ENCODE measurements at regions not wholly inside any gene's neighbourhood (a gene's known extent, or its start where the extent isn't known, plus 50 kb on each side); places are given as distances from the start of the nearest gene placed in this dataset.

- H3K4me1 ChIP-seq = peaks cover 8% of the 10 kb centered on the region
- no peak for DNase-seq
- H3K4me3 ChIP-seq (ENCODE audit: low read depth, low read length) = no peak overlapping the region
- TF ChIP-seq, protein P1, sequence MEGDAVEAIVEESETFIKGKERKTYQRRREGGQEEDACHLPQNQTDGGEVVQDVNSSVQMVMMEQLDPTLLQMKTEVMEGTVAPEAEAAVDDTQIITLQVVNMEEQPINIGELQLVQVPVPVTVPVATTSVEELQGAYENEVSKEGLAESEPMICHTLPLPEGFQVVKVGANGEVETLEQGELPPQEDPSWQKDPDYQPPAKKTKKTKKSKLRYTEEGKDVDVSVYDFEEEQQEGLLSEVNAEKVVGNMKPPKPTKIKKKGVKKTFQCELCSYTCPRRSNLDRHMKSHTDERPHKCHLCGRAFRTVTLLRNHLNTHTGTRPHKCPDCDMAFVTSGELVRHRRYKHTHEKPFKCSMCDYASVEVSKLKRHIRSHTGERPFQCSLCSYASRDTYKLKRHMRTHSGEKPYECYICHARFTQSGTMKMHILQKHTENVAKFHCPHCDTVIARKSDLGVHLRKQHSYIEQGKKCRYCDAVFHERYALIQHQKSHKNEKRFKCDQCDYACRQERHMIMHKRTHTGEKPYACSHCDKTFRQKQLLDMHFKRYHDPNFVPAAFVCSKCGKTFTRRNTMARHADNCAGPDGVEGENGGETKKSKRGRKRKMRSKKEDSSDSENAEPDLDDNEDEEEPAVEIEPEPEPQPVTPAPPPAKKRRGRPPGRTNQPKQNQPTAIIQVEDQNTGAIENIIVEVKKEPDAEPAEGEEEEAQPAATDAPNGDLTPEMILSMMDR (IDR thresholded peaks at IDR 0.05; ENCODE audit: low read depth, low read length) = no peak
- H3K9me3 ChIP-seq = no peaks in the 10 kb centered on the region
- H3K36me3 ChIP-seq = no peaks in the 10 kb centered on the region
- no peaks in the 10 kb centered on the region for H3K27me3 ChIP-seq
These were observed 158.6 kb upstream of the HS6ST1 start for GRCh38 chr2:128477026-128477820.

DNA sequence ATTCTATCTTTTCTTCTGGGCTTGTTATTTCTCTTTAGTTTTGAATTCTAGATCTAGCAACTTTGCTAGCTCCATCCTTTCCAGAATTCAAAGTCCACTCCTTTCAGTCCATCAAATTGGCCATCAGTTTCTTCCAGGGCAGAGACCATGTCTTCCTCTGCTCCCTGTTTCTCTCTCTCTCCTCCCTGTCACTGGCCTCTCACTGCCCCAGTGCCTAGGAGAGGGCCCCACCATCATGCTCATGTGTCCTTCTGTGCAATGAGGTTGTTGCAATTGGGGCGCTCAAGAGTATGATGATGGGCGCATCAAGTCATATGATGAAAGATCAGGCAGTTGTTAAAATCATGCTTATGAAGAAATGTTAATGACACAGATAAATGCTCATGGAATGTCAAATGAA is 159.2 kb upstream of the HS6ST1 start:
- H3K4me3 ChIP-seq (ENCODE audit: low read depth, low read length) = no peak overlapping the region

DNA sequence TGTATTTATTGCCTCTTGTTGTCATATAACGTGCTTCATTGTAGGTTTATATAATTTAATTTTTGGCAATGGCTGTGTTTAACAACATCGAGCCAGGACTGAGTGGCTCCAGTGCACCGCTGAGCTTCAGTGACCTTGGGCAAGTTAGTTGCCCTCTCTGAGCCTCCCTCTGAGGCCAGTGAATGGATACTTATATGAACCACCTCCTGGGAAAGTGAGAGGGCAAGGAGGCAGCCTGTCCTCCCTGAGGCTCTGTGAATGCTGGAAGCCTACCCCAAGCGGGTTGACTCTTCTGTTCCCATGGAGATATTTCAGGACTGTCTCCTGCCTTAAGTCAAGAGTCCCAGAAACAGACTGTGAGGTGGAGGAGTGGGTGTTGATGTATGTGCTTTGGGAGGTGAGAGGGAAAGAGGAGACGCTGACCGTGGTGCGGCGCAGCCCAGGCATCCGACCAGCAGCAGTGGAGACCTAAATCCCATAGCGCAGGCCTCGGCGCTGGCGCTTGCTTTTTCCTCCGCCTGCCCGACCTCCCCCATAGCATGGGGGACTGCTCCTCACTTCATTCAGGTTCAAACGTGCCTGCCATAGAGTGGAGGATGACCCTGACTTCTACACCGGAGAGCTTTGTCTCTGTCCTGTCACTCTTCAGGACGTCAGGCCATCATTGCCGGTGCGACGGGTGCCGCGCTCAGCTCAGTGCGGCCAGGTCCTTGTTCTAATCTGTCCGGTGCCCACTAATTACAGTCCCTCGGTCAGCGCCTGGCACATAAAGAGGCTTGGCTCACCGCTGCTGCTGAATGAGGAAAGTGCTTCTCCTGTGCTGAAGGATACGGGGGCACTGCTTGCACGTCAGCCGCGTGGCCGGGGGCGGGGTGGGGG is 167.3 kb upstream of the HS6ST1 start:
- no peaks in the 10 kb centered on the region for H3K4me1 ChIP-seq
- H3K9me3 ChIP-seq = no peaks in the 10 kb centered on the region
- no peaks in the 10 kb centered on the region for H3K36me3 ChIP-seq
- no peak for DNase-seq
- H3K27me3 ChIP-seq = no peaks in the 10 kb centered on the region
- H3K4me3 ChIP-seq (ENCODE audit: low read depth, low read length) = no peak overlapping the region
- TF ChIP-seq, protein P1 (IDR thresholded peaks at IDR 0.05; ENCODE audit: low read depth, low read length) = no peak

More for the DNA sequence above, 159.2 kb upstream of the HS6ST1 start:
- Histone ChIP-seq H3K27me3 (no peaks in the 10 kb centered on the region), H3K4me1 (peaks cover 8% of the 10 kb centered on the region), H3K36me3 (no peaks in the 10 kb centered on the region), H3K9me3 (no peaks in the 10 kb centered on the region)
- no peak for DNase-seq
- TF ChIP-seq, protein P1 (IDR thresholded peaks at IDR 0.05; ENCODE audit: low read depth, low read length) = no peak

GRCh38 chr2:128486640-128487375 is 168.1 kb upstream of the HS6ST1 start:
- H3K27me3 ChIP-seq = no peaks in the 10 kb centered on the region
- no peak for DNase-seq
- no peak overlapping the region for H3K4me3 ChIP-seq (ENCODE audit: low read depth, low read length)

DNA sequence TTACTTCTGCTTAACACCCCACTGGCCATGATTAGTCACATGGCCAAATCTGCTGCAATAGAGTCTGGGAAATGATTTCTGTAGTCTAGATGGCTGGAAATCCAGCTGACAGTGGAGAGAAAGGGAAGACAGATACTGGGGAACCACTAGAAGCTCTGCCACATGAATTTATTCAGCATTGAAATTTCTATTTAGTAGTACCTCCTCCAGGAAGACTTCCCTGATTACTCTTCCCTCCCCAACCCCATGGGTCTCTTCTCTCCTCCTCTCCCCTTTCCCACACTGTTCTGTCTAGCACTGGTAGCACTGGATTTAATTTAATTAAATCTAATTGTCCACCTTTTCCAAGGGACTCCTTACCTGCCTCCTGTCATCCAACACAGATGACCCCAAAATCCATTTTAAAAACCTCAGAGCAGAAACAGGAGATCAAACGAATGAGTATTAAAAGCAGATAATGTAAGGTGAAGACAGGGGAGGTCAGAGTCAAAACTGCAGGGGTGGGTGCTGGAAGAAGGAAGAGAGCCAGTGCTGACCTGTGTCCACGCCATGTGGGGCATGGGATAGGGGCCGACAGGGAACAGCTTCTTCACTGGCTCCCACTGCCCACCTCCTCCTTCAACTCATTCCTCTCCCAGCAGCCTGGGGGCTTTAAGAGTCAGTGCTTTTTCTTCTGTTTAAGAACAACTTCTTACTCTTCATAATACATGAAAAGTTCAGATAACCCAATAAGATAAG is 169.2 kb upstream of the HS6ST1 start:
- Histone ChIP-seq H3K4me3 (ENCODE audit: low read depth, low read length) (no peak overlapping the region), H3K9me3 (no peaks in the 10 kb centered on the region), H3K36me3 (no peaks in the 10 kb centered on the region), H3K4me1 (no peaks in the 10 kb centered on the region), H3K27me3 (no peaks in the 10 kb centered on the region)
- DNase-seq = no peak
- TF ChIP-seq, protein P1 (IDR thresholded peaks at IDR 0.05; ENCODE audit: low read depth, low read length) = no peak

More at GRCh38 chr2:128486640-128487375, 168.1 kb upstream of the HS6ST1 start:
- no peaks in the 10 kb centered on the region for H3K4me1 ChIP-seq
- no peaks in the 10 kb centered on the region for H3K9me3 ChIP-seq
- TF ChIP-seq, protein P1 (IDR thresholded peaks at IDR 0.05; ENCODE audit: low read depth, low read length) = no peak
- H3K36me3 ChIP-seq = no peaks in the 10 kb centered on the region
